Neutrophil (primary cell): ENCODE measurements at regions not wholly inside any gene's neighbourhood (a gene's known extent, or its start where the extent isn't known, plus 50 kb on each side); places are given as distances from the start of the nearest gene placed in this dataset.

Source experiments
- H3K27ac ChIP-seq: fragments of 200-600 bp; sonication (generic); 2 replicates; pipeline ENCODE4 v1.5.1; 2016; ENCODE audit warnings: mild to moderate bottlenecking, moderate library complexity
- H3K27me3 ChIP-seq: fragments of 200-600 bp; sonication (generic); 2 replicates; pipeline ENCODE4 v1.6.0; 2016; ENCODE audit warnings: mild to moderate bottlenecking
- H3K36me3 ChIP-seq: fragments of 200-600 bp; sonication (generic); 2 replicates; pipeline ENCODE4 v1.5.1; 2017
- H3K4me1 ChIP-seq, 2 experiments: fragments of 200-600 bp in 1 of 2; sonication (generic) in 1 of 2; 1 replicate in 1 of 2; 2 replicates in 1 of 2; pipeline versions ENCODE4 v1.5.1 to v1.6.1; 2013 to 2016; ENCODE audit warnings: low read depth in 1 of 2, low read length in 1 of 2, mild to moderate bottlenecking in 1 of 2, moderate library complexity in 1 of 2; ENCODE audit not compliant: control insufficient read depth in 1 of 2, insufficient read depth in 1 of 2
- H3K4me3 ChIP-seq, 2 experiments: fragments of 200-600 bp in 1 of 2; sonication (generic) in 1 of 2; 1 replicate in 1 of 2; 2 replicates in 1 of 2; pipeline ENCODE4 v1.5.1; 2013 to 2016; ENCODE audit warnings: low read depth in 1 of 2, low read length in 1 of 2, mild to moderate bottlenecking in 1 of 2, moderate library complexity in 1 of 2
- H3K9me3 ChIP-seq: fragments of 200-600 bp; sonication (generic); 2 replicates; pipeline ENCODE4 v1.5.1; 2016
- TF ChIP-seq, protein P1 (sequence below): fragments of 200-600 bp; sonication (generic); IDR thresholded peaks from 2 replicates; pipeline ENCODE4 v1.5.1; 2016; ENCODE audit warnings: antibody characterized with exemption

DNA sequence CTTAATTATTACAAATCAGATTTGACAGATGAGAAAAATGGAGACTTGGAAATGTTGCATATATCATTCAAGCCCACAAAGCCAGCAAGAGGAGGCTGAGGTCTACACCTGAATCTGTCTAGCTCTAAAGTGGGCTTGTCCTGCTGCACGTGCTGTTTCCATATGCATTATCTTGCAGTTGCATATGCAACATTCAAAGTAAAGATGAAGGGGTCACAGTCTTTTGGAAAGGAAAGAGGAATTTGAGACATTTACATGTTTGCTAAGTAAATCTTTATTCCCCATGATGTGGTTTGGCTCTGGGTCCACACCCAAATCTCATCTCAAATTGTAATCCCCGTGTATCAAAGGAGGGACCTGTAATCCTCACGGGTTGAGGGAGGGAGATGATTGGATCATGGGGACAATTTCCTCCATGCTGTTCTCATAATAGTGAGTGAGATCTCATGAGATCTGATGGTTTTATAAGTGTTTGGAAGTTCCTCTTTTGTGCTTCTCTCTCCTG lies 98.3 kb downstream of the BACH1 start:
- Histone ChIP-seq H3K4me3 (no peak overlapping the region), H3K36me3 (no peaks in the 10 kb centered on the region), H3K27ac (no peak overlapping the region), H3K4me1 (no peaks in the 10 kb centered on the region), H3K9me3 (peaks cover 7% of the 10 kb centered on the region), H3K27me3 (no peaks in the 10 kb centered on the region)
- TF ChIP-seq, protein P1, sequence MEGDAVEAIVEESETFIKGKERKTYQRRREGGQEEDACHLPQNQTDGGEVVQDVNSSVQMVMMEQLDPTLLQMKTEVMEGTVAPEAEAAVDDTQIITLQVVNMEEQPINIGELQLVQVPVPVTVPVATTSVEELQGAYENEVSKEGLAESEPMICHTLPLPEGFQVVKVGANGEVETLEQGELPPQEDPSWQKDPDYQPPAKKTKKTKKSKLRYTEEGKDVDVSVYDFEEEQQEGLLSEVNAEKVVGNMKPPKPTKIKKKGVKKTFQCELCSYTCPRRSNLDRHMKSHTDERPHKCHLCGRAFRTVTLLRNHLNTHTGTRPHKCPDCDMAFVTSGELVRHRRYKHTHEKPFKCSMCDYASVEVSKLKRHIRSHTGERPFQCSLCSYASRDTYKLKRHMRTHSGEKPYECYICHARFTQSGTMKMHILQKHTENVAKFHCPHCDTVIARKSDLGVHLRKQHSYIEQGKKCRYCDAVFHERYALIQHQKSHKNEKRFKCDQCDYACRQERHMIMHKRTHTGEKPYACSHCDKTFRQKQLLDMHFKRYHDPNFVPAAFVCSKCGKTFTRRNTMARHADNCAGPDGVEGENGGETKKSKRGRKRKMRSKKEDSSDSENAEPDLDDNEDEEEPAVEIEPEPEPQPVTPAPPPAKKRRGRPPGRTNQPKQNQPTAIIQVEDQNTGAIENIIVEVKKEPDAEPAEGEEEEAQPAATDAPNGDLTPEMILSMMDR = no peak

DNA sequence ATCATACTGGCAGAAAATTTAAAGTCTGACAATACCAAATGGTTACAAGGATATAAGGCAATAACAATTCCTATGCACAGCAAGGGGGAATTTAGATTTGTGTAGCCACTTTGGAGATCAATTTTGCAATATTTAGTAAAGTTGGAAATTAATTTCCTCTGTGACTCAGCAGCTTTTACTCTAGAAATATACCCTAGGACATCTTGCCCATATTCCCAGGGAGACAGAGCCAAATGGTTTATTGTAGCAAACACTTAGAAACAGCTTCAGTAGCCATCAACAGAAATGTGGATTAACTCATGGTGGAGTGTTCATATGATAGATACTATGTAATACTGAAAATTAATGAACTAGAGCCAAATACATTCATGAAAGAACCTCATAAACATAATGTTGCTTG lies 104.6 kb downstream of the BACH1 start:
- H3K27ac ChIP-seq = peak overlapping the region; percentile 81

DNA sequence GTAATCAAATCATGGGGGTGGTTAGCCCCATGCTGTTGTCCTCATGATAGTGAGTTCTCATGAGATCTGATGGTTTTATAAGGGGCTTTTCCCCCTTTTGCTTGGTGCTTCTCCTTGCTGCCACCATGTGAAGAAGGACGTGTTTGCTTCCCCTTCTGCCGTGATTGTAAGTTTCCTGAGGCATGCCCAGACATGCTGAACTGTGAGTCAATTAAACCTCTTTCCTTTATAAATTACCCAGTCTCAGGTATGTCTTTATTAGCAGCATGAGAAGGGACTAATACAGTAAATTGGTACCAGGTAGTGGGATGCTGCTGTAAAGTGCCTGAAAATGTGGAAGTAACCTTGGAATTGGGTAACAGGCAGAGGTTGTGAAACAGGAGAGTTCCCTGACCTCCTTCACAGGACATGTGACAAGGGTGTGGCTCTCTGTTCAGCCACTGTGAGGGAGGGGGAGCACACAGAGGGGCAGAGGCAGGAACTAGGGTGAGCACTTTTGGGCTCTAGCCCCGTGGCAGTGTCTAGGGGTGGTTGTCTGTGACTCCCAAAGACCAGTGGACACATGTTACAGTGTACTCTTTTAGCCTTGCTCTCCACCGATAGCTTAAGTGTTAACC lies 105.3 kb downstream of the BACH1 start:
- Histone ChIP-seq H3K27me3 (no peaks in the 10 kb centered on the region), H3K4me1 (peaks cover 12 to 24% of the 10 kb centered on the region in 2 experiments), H3K27ac (peak overlapping the region; percentile 81), H3K36me3 (no peaks in the 10 kb centered on the region), H3K4me3 (peak overlapping the region; percentile 5), H3K9me3 (no peaks in the 10 kb centered on the region)
- TF ChIP-seq, protein P1 = no peak

More for the DNA sequence above, 104.6 kb downstream of the BACH1 start:
- H3K9me3 ChIP-seq = no peaks in the 10 kb centered on the region
- no peaks in the 10 kb centered on the region for H3K36me3 ChIP-seq
- TF ChIP-seq, protein P1 = no peak
- no peak overlapping the region for H3K4me3 ChIP-seq
- peaks cover 12 to 24% of the 10 kb centered on the region in 2 experiments for H3K4me1 ChIP-seq
- no peaks in the 10 kb centered on the region for H3K27me3 ChIP-seq

DNA sequence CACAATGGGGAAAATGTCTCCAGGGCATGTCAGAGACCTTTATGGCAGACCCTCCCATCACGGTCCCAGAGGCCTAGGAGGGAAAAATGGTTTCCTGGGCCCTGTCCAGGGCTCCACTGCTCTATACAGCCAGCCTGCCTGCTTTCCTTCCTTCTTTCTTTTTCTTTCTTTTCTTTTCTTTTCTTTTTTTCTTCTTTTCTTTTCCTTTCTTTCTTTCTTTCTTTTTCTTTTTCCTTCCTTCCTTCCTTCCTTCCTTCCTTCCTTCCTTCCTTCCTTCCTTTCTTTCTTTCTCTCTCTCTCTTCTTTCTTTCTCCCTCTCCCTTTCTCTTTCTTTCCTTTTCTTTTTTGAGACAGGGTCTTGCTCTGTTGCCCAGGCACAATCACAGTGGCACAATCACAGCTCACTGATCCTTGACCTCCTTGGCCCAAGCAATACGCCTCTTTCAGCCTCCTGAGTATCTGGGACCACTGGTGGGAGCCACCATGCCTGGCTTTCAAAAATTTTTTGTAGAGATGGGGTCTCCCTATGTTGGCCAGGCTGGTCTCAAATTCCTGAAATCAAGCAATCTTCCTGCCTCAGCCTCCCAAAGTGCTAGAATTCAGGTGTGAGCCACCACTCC lies 106.9 kb downstream of the BACH1 start:
- H3K9me3 ChIP-seq = no peaks in the 10 kb centered on the region
- no peaks in the 10 kb centered on the region for H3K27me3 ChIP-seq
- peak overlapping the region; percentile 81 for H3K27ac ChIP-seq
- H3K4me1 ChIP-seq = peaks cover 12 to 24% of the 10 kb centered on the region in 2 experiments
- no peaks in the 10 kb centered on the region for H3K36me3 ChIP-seq
- TF ChIP-seq, protein P1 = no peak
- H3K4me3 ChIP-seq = no peak overlapping the region

DNA sequence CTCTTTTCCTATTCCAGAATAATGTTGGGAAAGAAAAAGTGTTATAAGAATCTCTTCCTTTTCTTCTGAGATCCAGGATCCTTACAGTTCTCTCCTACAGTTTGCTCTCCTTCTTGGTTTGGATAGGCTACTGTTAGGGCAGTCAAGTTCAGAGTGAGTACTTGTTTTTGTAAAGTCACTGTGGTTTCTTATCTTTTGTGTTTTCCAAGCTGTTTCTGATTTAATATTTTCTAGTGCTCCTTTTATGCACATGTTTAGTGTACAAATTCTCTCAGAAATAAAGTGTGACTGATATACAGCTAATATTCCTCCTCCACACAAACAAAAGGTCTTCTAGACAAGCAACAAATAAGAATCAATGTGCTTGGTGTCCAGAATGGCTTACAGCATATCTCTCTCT lies 107.7 kb downstream of the BACH1 start:
- Histone ChIP-seq H3K36me3 (no peaks in the 10 kb centered on the region), H3K27me3 (no peaks in the 10 kb centered on the region), H3K27ac (no peak overlapping the region), H3K4me1 (peaks cover 12 to 24% of the 10 kb centered on the region in 2 experiments), H3K9me3 (no peaks in the 10 kb centered on the region), H3K4me3 (no peak overlapping the region)
- TF ChIP-seq, protein P1 = no peak
